Right atrium auricular region (tissue), 2 donors: ENCODE measurements at regions not wholly inside any gene's neighbourhood (a gene's known extent, or its start where the extent isn't known, plus 50 kb on each side); places are given as distances from the start of the nearest gene placed in this dataset.

Experiments
- DNase-seq: peaks from one replicate; pipeline ENCODE4 v3.0.0-alpha.2; 2019; ENCODE audit warnings: low spot score
- H3K27ac ChIP-seq, 2 donors: fragments of 200-600 bp; sonication (generic); 1 replicate in 1 of 2; 2 replicates in 1 of 2; pipeline ENCODE4 v1.5.1; 2016 to 2019
- H3K27me3 ChIP-seq, 2 donors: fragments of 200-600 bp; sonication (generic); one replicate each; pipeline versions ENCODE4 v1.5.1 to v1.6.0; 2017 to 2019
- H3K36me3 ChIP-seq: fragments of 200-600 bp; sonication (generic); one replicate; pipeline ENCODE4 v1.5.1; 2016
- H3K4me1 ChIP-seq, 2 donors: fragments of 200-600 bp; sonication (generic); one replicate each; pipeline versions ENCODE4 v1.5.1 to v1.6.0; 2017 to 2019
- H3K4me3 ChIP-seq, 2 donors: fragments of 200-600 bp; sonication (generic); 1 replicate in 1 of 2; 2 replicates in 1 of 2; pipeline ENCODE4 v1.5.1; 2017 to 2019; ENCODE audit warnings: mild to moderate bottlenecking in 1 of 2, moderate library complexity in 1 of 2
- H3K9me3 ChIP-seq, 2 donors: fragments of 200-600 bp; sonication (generic); one replicate each; pipeline ENCODE4 v1.5.1; 2019
- TF ChIP-seq, protein P1 (sequence below), 2 donors: fragments of 200-600 bp; sonication (generic); IDR thresholded peaks; one replicate each; pipeline ENCODE4 v1.5.1; 2019; ENCODE audit warnings: antibody characterized with exemption in 2 of 2

DNA sequence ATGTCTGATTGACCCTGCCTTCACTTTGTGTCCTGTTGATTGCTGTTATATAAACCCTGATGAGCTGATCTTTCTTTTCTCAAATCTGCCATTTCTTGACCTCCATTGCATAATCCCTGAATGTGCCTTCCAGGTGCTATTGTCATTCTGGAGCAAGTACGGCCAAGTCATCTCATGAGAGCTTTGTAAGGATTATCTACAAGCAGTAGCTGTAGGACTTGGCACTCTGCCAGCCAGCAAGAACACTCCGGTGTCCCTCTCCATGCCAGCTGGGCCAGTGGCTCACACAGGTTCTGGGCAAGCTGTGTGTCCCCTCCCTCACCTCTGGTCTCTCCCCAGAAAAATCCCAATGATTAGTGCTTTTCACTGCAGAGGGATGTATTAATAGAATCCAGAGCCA, 348.1 kb downstream of the FOXO1 start:
- DNase-seq: no peak
- Histone ChIP-seq H3K36me3 (no peaks in the 10 kb centered on the region), H3K9me3 (peaks cover 0 to 5% of the 10 kb centered on the region in 2 donors), H3K27ac (no peak overlapping the region), H3K27me3 (no peaks in the 10 kb centered on the region), H3K4me1 (no peaks in the 10 kb centered on the region), H3K4me3 (no peak overlapping the region)
- TF ChIP-seq, protein P1, sequence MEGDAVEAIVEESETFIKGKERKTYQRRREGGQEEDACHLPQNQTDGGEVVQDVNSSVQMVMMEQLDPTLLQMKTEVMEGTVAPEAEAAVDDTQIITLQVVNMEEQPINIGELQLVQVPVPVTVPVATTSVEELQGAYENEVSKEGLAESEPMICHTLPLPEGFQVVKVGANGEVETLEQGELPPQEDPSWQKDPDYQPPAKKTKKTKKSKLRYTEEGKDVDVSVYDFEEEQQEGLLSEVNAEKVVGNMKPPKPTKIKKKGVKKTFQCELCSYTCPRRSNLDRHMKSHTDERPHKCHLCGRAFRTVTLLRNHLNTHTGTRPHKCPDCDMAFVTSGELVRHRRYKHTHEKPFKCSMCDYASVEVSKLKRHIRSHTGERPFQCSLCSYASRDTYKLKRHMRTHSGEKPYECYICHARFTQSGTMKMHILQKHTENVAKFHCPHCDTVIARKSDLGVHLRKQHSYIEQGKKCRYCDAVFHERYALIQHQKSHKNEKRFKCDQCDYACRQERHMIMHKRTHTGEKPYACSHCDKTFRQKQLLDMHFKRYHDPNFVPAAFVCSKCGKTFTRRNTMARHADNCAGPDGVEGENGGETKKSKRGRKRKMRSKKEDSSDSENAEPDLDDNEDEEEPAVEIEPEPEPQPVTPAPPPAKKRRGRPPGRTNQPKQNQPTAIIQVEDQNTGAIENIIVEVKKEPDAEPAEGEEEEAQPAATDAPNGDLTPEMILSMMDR (IDR thresholded peaks at IDR 0.05): no peak

DNA sequence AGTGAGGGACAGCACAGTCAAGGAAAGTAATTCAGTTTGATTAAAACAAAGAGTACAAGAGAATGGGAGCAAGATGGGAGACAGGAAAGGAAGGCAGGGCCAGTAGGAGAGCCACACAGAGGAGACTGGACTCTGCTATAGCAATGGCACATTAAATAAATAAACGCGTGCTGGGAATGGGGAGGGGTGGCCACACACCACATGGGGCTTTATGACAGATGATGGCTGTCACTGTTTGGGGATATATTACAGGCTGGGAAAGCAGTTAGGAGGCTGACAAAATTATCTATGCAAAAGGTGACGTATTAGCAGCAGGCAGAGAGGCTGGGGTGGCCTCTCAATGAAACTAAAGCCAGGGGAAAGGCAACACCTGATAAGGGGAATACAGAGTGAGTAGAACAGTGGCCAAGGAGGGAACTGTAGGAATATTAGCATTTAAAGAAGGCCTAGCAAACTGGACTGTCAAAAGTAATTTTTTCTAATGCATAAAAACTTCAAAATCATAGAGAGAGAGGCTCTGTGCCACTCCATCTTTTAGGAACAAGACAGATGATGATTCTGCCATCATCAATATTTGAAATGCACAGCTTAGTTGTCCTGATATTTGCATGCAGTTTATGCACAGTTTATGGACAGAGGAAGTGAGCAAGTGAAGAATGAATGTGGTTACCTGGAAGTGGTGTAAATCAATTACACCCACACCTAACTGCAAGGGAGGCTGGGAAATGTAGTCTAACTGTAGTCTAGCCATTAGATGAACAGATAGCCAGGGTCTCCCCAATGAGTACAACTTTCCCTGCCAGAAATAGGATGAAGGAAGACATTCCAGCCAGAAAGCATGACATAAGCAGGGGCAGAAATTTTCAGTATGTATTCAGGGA, 346.5 kb downstream of the FOXO1 start:
- no peaks in the 10 kb centered on the region for H3K4me1 ChIP-seq
- no peak overlapping the region for H3K4me3 ChIP-seq
- no peak for DNase-seq
- H3K27ac ChIP-seq: no peak overlapping the region
- TF ChIP-seq, protein P1 (IDR thresholded peaks at IDR 0.05): no peak
- no peaks in the 10 kb centered on the region for H3K27me3 ChIP-seq
- peaks cover 0 to 15% of the 10 kb centered on the region in 2 donors for H3K9me3 ChIP-seq
- H3K36me3 ChIP-seq: no peaks in the 10 kb centered on the region

DNA sequence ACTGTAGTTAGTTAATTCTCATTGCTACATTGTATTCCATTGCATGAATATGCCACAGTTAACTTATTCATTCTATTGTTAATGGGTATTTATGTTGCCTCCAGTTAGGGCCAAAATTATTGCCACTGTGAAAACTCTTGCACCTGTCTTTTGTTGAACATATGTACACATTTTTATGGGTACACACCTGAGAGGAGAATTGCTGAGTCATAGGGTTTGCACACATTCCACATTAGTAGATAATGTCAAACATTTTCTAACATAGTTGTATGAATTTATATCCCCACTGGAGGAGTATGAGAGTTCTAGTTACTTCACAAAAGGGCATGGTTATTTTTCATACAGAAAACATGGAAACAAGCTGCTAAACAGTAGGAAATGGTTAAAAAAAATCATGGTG, 338.4 kb downstream of the FOXO1 start:
- no peaks in the 10 kb centered on the region for H3K4me1 ChIP-seq
- no peak for DNase-seq
- no peak overlapping the region for H3K27ac ChIP-seq
- TF ChIP-seq, protein P1 (IDR thresholded peaks at IDR 0.05): no peak
- H3K9me3 ChIP-seq: peaks cover 0 to 12% of the 10 kb centered on the region in 2 donors
- H3K4me3 ChIP-seq: no peak overlapping the region
- no peaks in the 10 kb centered on the region for H3K27me3 ChIP-seq
- no peaks in the 10 kb centered on the region for H3K36me3 ChIP-seq

DNA sequence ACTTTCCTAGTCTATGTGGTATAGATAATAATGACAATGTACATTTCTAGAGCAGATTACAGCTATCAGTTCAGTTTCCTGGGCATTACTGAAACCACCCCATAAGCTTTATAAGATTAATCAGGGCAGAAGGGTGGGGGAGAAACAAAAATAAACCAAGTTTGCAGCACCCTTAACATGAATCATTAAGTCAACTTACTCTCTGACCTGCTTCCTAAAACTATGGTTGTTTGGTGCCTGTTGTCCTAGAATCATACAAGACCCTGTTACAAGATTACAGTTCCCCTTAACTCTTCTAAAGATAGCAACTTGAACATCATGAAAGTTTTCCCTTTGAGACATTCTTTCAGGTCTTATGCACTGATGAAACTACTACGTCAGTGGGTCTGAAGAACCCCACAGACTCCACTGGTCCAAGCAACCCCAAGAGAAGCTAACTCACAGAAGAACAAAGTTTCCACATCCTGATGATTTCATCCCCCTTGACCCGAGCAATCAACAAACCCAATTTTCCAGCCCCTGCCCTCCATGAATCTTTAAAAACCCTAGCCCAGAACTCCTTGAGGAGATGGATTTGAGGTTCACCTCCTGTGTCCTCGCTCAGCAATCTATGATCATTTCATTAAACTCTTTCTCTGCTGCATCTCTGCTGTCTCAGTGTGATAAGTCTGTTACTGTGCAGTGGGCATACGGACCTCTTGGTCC, 336.5 kb downstream of the FOXO1 start:
- TF ChIP-seq, protein P1 (IDR thresholded peaks at IDR 0.05): no peak
- DNase-seq: no peak
- no peak overlapping the region for H3K27ac ChIP-seq
- H3K36me3 ChIP-seq: no peaks in the 10 kb centered on the region
- H3K4me1 ChIP-seq: no peaks in the 10 kb centered on the region
- no peaks in the 10 kb centered on the region for H3K27me3 ChIP-seq
- H3K4me3 ChIP-seq: no peak overlapping the region
- no peaks in the 10 kb centered on the region for H3K9me3 ChIP-seq

DNA sequence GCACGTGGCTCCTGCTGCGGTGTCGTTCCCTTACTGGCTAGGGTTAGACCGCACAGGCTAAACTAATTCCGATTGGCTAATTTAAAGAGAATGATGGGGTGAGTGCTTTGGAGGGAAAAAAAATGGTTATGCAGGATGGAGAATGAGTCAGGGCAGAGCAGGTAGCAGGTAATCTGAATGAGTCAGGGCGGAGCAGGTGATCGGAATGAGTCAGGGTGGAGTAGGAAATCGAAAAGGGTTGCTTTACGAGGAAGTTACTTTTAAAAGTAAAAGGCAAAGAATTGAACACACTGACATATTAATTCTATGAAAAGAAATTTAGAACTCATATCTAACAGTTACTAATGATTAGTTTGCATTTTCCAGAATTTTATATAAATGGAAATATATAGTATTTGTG, 335.5 kb downstream of the FOXO1 start:
- DNase-seq: no peak

More for the DNA sequence above, 335.5 kb downstream of the FOXO1 start:
- H3K4me3 ChIP-seq: no peak overlapping the region
- H3K4me1 ChIP-seq: no peaks in the 10 kb centered on the region
- H3K27me3 ChIP-seq: no peaks in the 10 kb centered on the region
- TF ChIP-seq, protein P1 (IDR thresholded peaks at IDR 0.05): no peak
- no peaks in the 10 kb centered on the region for H3K9me3 ChIP-seq
- no peak overlapping the region for H3K27ac ChIP-seq
- H3K36me3 ChIP-seq: no peaks in the 10 kb centered on the region
